ENCODE measurements at regions not wholly inside any gene's neighbourhood (a gene's known extent, or its start where the extent isn't known, plus 50 kb on each side); places are given as distances from the start of the nearest gene placed in this dataset.

DNA sequence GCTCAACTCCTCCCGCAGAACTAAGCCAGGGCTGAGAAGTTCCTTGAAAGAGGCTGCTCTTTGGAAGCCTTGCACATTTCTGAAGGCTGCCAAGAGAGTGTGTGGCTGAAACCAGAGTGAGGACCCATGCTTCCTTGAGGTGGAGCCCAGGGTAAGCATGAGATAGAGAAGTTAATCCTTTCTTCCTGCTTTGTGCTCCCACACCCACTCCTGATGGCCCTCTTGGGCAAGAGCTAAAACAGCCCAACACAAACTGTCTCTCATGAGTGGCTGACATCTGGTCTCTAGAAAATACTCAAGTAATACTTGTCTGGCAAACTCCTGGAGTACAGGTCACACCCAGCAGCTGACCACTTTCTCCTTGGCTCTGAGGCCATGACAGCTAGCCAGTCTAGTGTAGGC, 523.7 kb downstream of the INSC start:
- Histone ChIP-seq H3K36me3 (ENCODE audit: insufficient read depth, low read length) (no peaks in the 10 kb centered on the region), H3K9me3 (ENCODE audit: insufficient read depth, low read length, severe bottlenecking) (no peaks in the 10 kb centered on the region), H3K27me3 (ENCODE audit: insufficient read depth, low read length, poor library complexity) (peaks cover 7% of the 10 kb centered on the region), H3K4me3 (ENCODE audit: low read depth in 1 of 2, low read length in 2 of 2) (no peak overlapping the region), H3K4me1 (ENCODE audit: insufficient read depth, low read length) (no peaks in the 10 kb centered on the region), H4K20me1 (ENCODE audit: insufficient read depth, low read length) (no peaks in the 10 kb centered on the region), H3K79me2 (ENCODE audit: insufficient read depth, low read length) (no peaks in the 10 kb centered on the region), H2AFZ (ENCODE audit: low read depth, low read length) (no peak overlapping the region), H3K27ac (ENCODE audit: low read length) (no peak overlapping the region), H3K9ac (ENCODE audit: low read depth, low read length) (no peak overlapping the region), H3K4me2 (ENCODE audit: insufficient read depth, low read length) (no peak overlapping the region)
- DNase-seq (no peak), ATAC-seq (ENCODE audit: insufficient read depth, low read depth) (no peak)
- TF ChIP-seq EZH2 (IDR thresholded peaks at IDR 0.05; ENCODE audit: borderline replicate concordance, low read depth, low read length, severe bottlenecking), result no peak
- TF ChIP-seq, protein P1, sequence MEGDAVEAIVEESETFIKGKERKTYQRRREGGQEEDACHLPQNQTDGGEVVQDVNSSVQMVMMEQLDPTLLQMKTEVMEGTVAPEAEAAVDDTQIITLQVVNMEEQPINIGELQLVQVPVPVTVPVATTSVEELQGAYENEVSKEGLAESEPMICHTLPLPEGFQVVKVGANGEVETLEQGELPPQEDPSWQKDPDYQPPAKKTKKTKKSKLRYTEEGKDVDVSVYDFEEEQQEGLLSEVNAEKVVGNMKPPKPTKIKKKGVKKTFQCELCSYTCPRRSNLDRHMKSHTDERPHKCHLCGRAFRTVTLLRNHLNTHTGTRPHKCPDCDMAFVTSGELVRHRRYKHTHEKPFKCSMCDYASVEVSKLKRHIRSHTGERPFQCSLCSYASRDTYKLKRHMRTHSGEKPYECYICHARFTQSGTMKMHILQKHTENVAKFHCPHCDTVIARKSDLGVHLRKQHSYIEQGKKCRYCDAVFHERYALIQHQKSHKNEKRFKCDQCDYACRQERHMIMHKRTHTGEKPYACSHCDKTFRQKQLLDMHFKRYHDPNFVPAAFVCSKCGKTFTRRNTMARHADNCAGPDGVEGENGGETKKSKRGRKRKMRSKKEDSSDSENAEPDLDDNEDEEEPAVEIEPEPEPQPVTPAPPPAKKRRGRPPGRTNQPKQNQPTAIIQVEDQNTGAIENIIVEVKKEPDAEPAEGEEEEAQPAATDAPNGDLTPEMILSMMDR (IDR thresholded peaks at IDR 0.05; ENCODE audit: borderline replicate concordance, extremely low read depth, low read length, poor library complexity, severe bottlenecking), result no peak

DNA sequence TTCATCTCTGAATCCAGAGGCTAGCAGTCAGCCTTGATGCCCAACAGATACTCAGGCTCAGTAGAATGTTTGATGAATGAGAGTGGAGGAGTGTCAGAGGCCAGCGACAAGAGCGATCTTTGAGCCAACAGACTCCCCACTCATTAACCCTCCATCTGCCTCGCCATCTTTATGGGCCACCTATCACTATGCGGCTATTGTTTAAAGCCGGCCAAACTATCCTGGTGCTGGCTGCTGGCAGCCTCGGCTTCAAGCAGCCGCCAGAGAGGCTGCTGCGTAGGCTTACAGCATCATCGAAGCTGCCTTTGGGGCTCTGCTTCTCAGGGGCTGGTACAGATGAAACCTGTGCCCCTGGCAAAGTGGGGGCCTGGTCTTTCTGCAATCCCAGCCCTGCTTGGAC, 525.6 kb downstream of the INSC start:
- no peaks in the 10 kb centered on the region for H4K20me1 ChIP-seq (ENCODE audit: insufficient read depth, low read length)
- H2AFZ ChIP-seq (ENCODE audit: low read depth, low read length), result no peak overlapping the region
- H3K9me3 ChIP-seq (ENCODE audit: insufficient read depth, low read length, severe bottlenecking), result no peaks in the 10 kb centered on the region
- no peak overlapping the region for H3K4me3 ChIP-seq (ENCODE audit: low read depth in 1 of 2, low read length in 2 of 2)
- no peak overlapping the region for H3K9ac ChIP-seq (ENCODE audit: low read depth, low read length)
- H3K79me2 ChIP-seq (ENCODE audit: insufficient read depth, low read length), result no peaks in the 10 kb centered on the region
- no peaks in the 10 kb centered on the region for H3K4me1 ChIP-seq (ENCODE audit: insufficient read depth, low read length)
- ATAC-seq (ENCODE audit: insufficient read depth, low read depth), result no peak
- no peak overlapping the region for H3K27ac ChIP-seq (ENCODE audit: low read length)
- H3K27me3 ChIP-seq (ENCODE audit: insufficient read depth, low read length, poor library complexity), result peaks cover 18% of the 10 kb centered on the region
- H3K4me2 ChIP-seq (ENCODE audit: insufficient read depth, low read length), result no peak overlapping the region
- no peak for DNase-seq
- H3K36me3 ChIP-seq (ENCODE audit: insufficient read depth, low read length), result no peaks in the 10 kb centered on the region
- TF ChIP-seq, protein P1 (IDR thresholded peaks at IDR 0.05; ENCODE audit: borderline replicate concordance, extremely low read depth, low read length, poor library complexity, severe bottlenecking), result no peak
- TF ChIP-seq EZH2 (IDR thresholded peaks at IDR 0.05; ENCODE audit: borderline replicate concordance, low read depth, low read length, severe bottlenecking), result no peak

DNA sequence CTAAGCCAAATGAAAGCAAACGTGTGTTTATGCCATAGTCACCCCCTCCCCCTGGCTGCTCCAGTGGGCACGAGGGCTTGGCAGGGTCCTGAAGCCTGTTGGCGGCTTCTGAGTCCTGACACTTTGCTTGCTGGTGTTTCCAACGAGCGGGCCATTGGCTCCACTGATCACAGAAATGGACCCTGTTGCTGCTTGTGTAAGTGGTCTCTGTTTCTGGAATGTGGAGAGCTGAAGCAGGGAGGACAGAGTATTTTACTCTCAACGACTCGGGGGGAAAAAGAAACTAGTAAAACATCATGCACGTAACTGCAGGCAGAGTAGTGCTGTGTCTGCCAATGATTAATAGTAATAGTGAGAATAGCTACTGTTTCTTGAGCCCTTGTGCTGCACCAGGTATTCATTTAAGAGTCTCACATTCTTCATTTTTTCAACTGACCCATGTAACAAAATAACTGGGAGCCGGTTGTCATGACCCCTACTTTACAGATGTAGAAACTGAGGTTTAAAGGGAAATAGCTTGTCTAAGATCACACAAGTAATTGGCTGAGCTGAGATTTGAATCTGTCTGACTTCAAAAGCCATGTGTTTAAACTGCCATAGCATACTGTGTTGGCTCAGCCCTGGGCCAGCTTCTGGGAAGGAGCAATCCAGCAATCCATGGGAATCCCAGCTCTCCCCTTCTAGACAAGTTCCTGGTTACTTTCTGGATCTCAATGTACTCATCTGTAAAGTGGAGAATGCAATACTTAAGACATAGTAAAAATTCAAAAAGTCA, 526.7 kb downstream of the INSC start:
- H3K36me3 ChIP-seq (ENCODE audit: insufficient read depth, low read length), result no peaks in the 10 kb centered on the region
- no peak overlapping the region for H3K4me3 ChIP-seq (ENCODE audit: low read depth in 1 of 2, low read length in 2 of 2)
- TF ChIP-seq EZH2 (IDR thresholded peaks at IDR 0.05; ENCODE audit: borderline replicate concordance, low read depth, low read length, severe bottlenecking), result no peak
- TF ChIP-seq, protein P1 (IDR thresholded peaks at IDR 0.05; ENCODE audit: borderline replicate concordance, extremely low read depth, low read length, poor library complexity, severe bottlenecking), result no peak
- no peaks in the 10 kb centered on the region for H3K79me2 ChIP-seq (ENCODE audit: insufficient read depth, low read length)
- no peak overlapping the region for H3K27ac ChIP-seq (ENCODE audit: low read length)
- no peaks in the 10 kb centered on the region for H3K4me1 ChIP-seq (ENCODE audit: insufficient read depth, low read length)
- no peak overlapping the region for H2AFZ ChIP-seq (ENCODE audit: low read depth, low read length)
- ATAC-seq (ENCODE audit: insufficient read depth, low read depth) (no peak), DNase-seq (no peak)
- H3K9ac ChIP-seq (ENCODE audit: low read depth, low read length), result no peak overlapping the region
- no peaks in the 10 kb centered on the region for H3K9me3 ChIP-seq (ENCODE audit: insufficient read depth, low read length, severe bottlenecking)
- no peaks in the 10 kb centered on the region for H4K20me1 ChIP-seq (ENCODE audit: insufficient read depth, low read length)
- H3K27me3 ChIP-seq (ENCODE audit: insufficient read depth, low read length, poor library complexity), result peaks cover 23% of the 10 kb centered on the region
- H3K4me2 ChIP-seq (ENCODE audit: insufficient read depth, low read length), result no peak overlapping the region
